ENCODE measurements at regions not wholly inside any gene's neighbourhood (a gene's known extent, or its start where the extent isn't known, plus 50 kb on each side); places are given as distances from the start of the nearest gene placed in this dataset.

DNA sequence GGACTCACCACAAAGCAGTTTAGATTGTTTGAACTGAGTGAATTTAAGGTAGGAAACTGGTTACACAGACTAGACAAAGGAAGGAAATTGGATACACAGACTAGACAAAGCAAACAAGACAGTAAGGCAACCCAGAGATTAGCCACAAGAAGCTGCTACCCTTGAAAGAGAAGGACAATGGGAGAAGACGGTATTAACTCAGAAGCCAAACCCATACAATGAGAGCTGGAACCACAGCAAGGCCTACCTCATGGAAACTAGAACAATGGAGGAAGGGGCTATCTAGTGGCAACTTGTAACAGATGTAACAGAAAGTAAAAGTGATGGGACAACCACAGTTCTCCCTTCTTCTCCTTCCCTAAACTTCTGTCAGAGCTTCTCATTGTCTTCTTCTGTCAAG lies 410.9 kb upstream of the SPRY2 start:
- H3K4me3 ChIP-seq (ENCODE audit: insufficient read depth, low read length): no peak overlapping the region
- H3K9me3 ChIP-seq (ENCODE audit: low read depth, low read length): peaks cover 2% of the 10 kb centered on the region
- DNase-seq (ENCODE audit: insufficient read length, low spot score, missing footprints): no peak
- H3K27ac ChIP-seq (ENCODE audit: low read depth, low read length): no peak overlapping the region
- TF ChIP-seq, protein P1, sequence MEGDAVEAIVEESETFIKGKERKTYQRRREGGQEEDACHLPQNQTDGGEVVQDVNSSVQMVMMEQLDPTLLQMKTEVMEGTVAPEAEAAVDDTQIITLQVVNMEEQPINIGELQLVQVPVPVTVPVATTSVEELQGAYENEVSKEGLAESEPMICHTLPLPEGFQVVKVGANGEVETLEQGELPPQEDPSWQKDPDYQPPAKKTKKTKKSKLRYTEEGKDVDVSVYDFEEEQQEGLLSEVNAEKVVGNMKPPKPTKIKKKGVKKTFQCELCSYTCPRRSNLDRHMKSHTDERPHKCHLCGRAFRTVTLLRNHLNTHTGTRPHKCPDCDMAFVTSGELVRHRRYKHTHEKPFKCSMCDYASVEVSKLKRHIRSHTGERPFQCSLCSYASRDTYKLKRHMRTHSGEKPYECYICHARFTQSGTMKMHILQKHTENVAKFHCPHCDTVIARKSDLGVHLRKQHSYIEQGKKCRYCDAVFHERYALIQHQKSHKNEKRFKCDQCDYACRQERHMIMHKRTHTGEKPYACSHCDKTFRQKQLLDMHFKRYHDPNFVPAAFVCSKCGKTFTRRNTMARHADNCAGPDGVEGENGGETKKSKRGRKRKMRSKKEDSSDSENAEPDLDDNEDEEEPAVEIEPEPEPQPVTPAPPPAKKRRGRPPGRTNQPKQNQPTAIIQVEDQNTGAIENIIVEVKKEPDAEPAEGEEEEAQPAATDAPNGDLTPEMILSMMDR (IDR thresholded peaks at IDR 0.05; ENCODE audit: extremely low read depth, low read depth, low read length): no peak
- no peak overlapping the region for H2AFZ ChIP-seq (ENCODE audit: low read length)
- H3K27me3 ChIP-seq (ENCODE audit: insufficient read depth, low read length): no peaks in the 10 kb centered on the region
- no peaks in the 10 kb centered on the region for H3K79me2 ChIP-seq (ENCODE audit: insufficient read depth, low read length)
- no peaks in the 10 kb centered on the region for H4K20me1 ChIP-seq (ENCODE audit: insufficient read depth, low read length)
- H3K36me3 ChIP-seq (ENCODE audit: insufficient read depth, low read length): no peaks in the 10 kb centered on the region
- no peak overlapping the region for H3K4me2 ChIP-seq (ENCODE audit: insufficient read depth, low read length)
- no peaks in the 10 kb centered on the region for H3K4me1 ChIP-seq (ENCODE audit: insufficient read depth, low read length)

DNA sequence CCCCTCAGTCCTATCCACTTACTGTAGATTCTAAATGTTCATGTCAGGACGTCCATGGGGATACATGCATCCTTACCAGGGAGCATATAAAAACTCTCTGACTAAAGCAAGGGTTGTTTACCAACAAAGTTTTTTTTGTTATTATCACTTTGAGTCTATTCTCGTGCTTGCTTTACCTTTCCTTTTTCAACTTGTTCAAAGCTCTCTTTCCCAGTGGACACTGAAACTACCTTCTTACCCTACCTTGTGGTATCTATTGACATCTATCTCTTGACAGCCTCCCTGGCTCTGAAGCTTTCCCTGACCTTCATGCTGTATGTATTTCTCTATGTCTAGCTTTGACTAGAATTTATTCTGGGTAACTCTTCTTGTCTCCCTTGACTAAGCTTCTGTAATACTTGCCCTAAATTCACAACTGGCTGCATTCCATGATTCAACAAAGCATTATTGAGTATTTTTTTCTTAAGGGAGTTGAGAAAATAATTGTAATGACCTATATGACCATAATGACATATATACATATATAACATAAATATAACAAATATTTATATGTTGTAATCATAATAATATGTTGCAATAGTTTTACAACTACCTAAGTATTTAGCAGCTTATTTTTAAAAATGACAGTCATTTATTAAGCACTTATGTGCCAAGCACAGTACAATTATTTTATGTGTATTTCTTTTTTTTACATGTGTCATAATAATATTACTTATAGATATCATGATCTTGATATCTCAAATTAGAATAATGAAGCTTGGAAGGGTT lies 403.4 kb upstream of the SPRY2 start:
- H2AFZ ChIP-seq (ENCODE audit: low read length): no peak overlapping the region
- DNase-seq (ENCODE audit: insufficient read length, low spot score, missing footprints): no peak
- TF ChIP-seq, protein P1 (IDR thresholded peaks at IDR 0.05; ENCODE audit: extremely low read depth, low read depth, low read length): no peak
- H3K27me3 ChIP-seq (ENCODE audit: insufficient read depth, low read length): no peaks in the 10 kb centered on the region
- no peaks in the 10 kb centered on the region for H4K20me1 ChIP-seq (ENCODE audit: insufficient read depth, low read length)
- no peaks in the 10 kb centered on the region for H3K79me2 ChIP-seq (ENCODE audit: insufficient read depth, low read length)
- no peaks in the 10 kb centered on the region for H3K36me3 ChIP-seq (ENCODE audit: insufficient read depth, low read length)
- no peak overlapping the region for H3K4me2 ChIP-seq (ENCODE audit: insufficient read depth, low read length)
- H3K4me1 ChIP-seq (ENCODE audit: insufficient read depth, low read length): no peaks in the 10 kb centered on the region
- no peak overlapping the region for H3K4me3 ChIP-seq (ENCODE audit: insufficient read depth, low read length)
- H3K9me3 ChIP-seq (ENCODE audit: low read depth, low read length): no peaks in the 10 kb centered on the region
- no peak overlapping the region for H3K27ac ChIP-seq (ENCODE audit: low read depth, low read length)

DNA sequence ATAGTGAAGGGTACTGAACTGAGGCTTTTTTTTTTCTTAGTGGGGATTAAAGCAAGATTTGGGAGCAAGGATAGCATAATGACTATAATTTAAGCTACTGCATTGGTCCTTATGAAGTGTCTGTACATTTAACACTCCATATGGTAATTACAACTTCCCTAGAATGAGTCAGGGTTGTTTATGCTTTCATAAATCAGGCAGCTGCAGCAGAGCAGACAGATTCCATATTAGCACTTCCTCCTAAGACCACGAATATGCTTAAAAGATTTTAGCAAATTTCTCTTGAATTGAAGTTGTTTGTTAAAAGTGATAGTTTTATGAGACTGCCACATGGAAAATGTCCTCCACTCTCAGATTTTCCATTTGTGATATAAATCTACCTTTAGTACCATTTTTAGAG lies 401.1 kb upstream of the SPRY2 start:
- no peak overlapping the region for H3K4me2 ChIP-seq (ENCODE audit: insufficient read depth, low read length)
- no peak for DNase-seq (ENCODE audit: insufficient read length, low spot score, missing footprints)
- no peak overlapping the region for H3K27ac ChIP-seq (ENCODE audit: low read depth, low read length)
- no peaks in the 10 kb centered on the region for H3K4me1 ChIP-seq (ENCODE audit: insufficient read depth, low read length)
- no peak overlapping the region for H2AFZ ChIP-seq (ENCODE audit: low read length)
- no peak overlapping the region for H3K4me3 ChIP-seq (ENCODE audit: insufficient read depth, low read length)
- TF ChIP-seq, protein P1 (IDR thresholded peaks at IDR 0.05; ENCODE audit: extremely low read depth, low read depth, low read length): no peak
- H4K20me1 ChIP-seq (ENCODE audit: insufficient read depth, low read length): no peaks in the 10 kb centered on the region
- no peaks in the 10 kb centered on the region for H3K36me3 ChIP-seq (ENCODE audit: insufficient read depth, low read length)
- no peaks in the 10 kb centered on the region for H3K9me3 ChIP-seq (ENCODE audit: low read depth, low read length)
- H3K27me3 ChIP-seq (ENCODE audit: insufficient read depth, low read length): no peaks in the 10 kb centered on the region
- H3K79me2 ChIP-seq (ENCODE audit: insufficient read depth, low read length): no peaks in the 10 kb centered on the region

DNA sequence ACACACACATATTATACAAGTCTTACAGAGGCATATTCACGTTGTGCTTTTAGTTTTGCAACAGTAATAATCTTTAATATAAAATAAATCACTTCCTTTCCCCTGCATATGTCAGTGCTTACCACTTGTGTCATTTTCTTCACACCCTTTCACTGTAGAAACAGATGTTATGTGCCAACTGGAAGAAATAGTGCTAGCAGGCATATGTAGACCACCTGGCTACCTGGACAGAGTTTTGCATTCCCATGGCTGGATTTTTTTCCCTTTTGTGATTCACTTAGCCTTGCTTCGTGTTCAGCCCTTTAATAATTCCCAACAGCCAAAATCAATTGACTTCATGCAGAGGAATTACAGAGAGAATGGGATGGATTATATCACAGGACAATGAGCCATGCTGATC lies 399.1 kb upstream of the SPRY2 start:
- Histone ChIP-seq H3K4me1 (ENCODE audit: insufficient read depth, low read length) (no peaks in the 10 kb centered on the region), H3K27me3 (ENCODE audit: insufficient read depth, low read length) (no peaks in the 10 kb centered on the region), H3K4me2 (ENCODE audit: insufficient read depth, low read length) (no peak overlapping the region), H4K20me1 (ENCODE audit: insufficient read depth, low read length) (no peaks in the 10 kb centered on the region), H3K9me3 (ENCODE audit: low read depth, low read length) (no peaks in the 10 kb centered on the region), H3K36me3 (ENCODE audit: insufficient read depth, low read length) (no peaks in the 10 kb centered on the region), H2AFZ (ENCODE audit: low read length) (no peak overlapping the region), H3K27ac (ENCODE audit: low read depth, low read length) (no peak overlapping the region), H3K79me2 (ENCODE audit: insufficient read depth, low read length) (no peaks in the 10 kb centered on the region), H3K4me3 (ENCODE audit: insufficient read depth, low read length) (no peak overlapping the region)
- DNase-seq (ENCODE audit: insufficient read length, low spot score, missing footprints): no peak
- TF ChIP-seq, protein P1 (IDR thresholded peaks at IDR 0.05; ENCODE audit: extremely low read depth, low read depth, low read length): no peak

Data from osteoblast (primary cell).